Left hindlimb (tissue), 1 donor: ENCODE measurements at regions not wholly inside any gene's neighbourhood (a gene's known extent, or its start where the extent isn't known, plus 50 kb on each side); places are given as distances from the start of the nearest gene placed in this dataset.

Experiments
- DNase-seq: peaks from one replicate; pipeline ENCODE4 v3.0.0-alpha.2; 2018

GRCh38 chr2:12931186-12931844 is 214.6 kb downstream of the TRIB2 start:
- DNase-seq: no peak

- DNase-seq: no peak
Observed at GRCh38 chr2:12932192-12932591, 215.5 kb downstream of the TRIB2 start.

DNA sequence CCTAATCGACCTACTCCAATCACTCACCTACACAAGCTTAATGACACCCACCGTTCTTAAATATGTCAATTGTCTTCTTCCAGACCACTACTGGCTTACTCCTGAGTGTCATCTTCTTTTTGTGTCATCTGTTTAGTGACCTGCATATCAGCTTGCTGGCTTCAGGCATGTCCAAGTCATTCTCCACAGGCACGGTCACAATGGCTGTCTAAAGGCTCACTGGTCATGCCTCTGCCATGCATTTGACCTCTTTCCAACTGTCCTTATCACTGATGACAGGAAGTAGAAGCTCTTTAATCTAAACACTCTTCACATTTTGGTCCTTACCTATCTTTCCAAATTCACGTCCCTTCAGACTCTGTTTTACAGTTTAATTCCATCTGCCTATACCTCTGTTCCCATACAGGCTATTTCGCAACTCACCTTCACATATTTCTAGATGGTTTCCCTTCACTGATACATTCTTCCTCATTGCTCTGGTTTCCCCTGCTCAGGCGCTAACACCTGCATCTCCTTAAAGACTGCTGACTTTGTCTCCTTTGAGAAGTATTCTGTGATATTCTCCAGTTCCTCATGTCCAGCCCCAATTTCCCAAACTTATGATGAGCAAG is 217.5 kb downstream of the TRIB2 start:
- DNase-seq: no peak

- no peak for DNase-seq
Observed at GRCh38 chr2:12935222-12935621, 218.5 kb downstream of the TRIB2 start.

DNA sequence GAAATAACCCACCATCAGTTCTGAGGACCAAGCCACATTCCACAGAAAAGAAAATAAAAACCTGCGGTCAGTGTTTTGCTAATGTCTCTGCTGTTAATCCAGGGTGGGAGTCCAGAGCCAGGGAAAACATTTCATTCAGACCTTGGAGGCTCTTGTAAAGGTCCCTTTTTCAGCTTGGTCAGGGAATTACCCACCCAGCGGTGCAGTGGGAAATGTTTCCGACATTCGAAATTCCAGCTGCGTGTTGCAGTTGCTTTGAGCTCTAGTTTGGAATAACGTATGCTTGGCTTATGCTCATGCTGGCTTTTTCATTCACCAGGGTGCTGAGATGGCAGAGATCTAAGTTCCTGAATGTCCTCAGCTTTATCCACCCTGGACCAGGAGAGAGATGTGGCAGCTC is 219.1 kb downstream of the TRIB2 start:
- peak; percentile 62 for DNase-seq

DNA sequence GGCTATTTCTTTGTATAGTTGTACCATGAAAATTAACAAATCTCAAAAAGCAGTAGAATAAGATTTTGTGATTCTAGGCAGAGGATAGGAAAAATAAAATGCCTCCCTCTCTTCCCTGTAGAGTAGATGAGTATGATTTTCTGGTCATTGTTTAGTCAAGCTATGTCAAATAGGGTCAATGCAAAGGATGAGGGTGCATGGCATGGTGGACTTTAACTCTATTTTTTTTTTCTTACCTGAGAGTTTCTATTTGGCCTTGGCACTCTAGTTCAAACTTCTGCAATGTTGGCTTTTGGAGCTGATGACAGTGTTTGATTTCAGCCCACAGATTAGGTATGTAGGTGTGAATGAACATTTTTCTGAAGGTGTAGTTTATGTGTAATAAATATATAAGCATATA is 224.5 kb downstream of the TRIB2 start:
- no peak for DNase-seq

DNA sequence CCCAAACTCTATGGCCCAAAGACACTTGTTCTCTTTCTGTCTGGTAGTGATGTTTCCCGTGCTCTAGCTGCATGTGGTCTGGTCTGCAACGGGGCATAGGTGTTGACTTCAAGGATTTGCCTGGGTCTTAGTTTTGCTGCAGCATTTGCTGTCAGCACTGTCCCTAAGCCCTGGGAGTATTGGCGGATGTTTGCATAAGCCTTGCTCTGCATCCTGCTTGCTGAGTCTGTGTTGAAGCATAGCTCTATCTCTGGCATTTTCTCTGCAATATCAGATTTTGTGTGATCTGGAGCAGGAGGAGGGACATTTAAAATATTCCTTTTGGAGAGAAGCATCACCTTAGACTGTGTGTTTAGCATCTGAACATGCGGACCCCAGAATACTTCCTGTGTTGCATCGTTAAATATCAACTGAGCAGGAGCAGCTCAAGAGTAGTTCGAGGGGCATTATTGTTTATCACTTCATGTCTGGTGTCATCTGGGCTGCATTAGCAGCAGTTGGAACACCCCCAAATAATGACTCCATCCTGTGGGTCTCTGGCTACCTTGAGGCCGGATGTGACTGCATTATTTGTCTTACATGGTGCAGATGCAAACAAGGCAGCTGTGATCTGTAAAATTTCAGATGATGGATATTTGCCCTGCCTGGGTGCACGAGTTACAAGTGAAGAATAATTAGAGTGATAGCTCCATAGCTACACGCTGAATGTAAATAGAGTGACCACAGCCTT is 231.7 kb downstream of the TRIB2 start:
- DNase-seq: no peak

GRCh38 chr2:12948961-12949353 is 232.2 kb downstream of the TRIB2 start:
- DNase-seq: no peak

- DNase-seq: no peak
Observed at GRCh38 chr2:12949406-12949805, 232.7 kb downstream of the TRIB2 start.

- DNase-seq: no peak
Observed at GRCh38 chr2:12950174-12950573, 233.4 kb downstream of the TRIB2 start.

DNA sequence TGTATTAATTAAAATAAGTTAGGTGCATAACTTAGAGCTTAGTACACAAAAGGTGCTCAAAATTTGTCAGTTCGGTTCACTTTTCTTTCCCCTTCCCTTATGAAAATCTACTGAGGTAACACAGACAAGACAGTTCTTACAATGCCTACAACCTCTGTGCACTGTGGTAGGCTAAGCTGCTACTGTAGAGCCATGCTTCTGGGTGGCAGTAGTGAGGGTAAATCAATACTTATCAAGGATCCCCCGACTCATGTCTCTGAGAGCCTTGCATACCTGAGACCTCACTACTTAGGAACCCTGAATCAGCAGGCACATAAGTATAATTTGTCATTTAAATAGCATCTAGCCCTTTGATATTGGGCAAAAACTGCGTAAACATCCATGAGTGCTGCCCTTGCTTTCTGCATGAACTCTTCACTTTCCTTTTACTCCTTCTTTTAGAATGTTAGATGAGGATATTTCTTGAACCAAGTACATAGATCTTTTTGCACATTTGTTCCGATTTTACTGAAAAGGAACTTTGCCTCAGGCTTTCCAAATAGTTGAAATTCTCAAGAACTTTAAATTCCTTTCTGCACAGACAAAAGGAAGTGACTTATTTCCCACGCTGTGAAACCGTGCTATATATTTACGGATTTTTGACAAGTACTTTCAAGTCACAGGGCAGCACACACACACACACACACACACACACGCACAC is 234.4 kb downstream of the TRIB2 start:
- DNase-seq: no peak

DNA sequence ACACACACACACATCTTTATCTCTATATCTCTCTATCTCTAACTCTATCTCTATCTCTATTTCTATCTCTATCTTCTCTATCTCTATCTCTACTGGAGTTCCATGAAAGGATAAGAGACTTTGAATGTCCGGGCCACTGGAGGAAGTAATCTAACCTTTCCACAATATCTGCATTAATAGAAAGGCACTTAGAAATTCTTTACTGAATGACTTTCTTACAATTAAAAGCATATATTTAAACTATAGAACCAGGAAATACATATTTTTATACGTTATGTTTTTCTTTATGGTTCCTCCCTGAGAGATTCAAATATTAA is 234.9 kb downstream of the TRIB2 start:
- no peak for DNase-seq

- DNase-seq: no peak
Observed at GRCh38 chr2:12953596-12953995, 236.9 kb downstream of the TRIB2 start.

DNA sequence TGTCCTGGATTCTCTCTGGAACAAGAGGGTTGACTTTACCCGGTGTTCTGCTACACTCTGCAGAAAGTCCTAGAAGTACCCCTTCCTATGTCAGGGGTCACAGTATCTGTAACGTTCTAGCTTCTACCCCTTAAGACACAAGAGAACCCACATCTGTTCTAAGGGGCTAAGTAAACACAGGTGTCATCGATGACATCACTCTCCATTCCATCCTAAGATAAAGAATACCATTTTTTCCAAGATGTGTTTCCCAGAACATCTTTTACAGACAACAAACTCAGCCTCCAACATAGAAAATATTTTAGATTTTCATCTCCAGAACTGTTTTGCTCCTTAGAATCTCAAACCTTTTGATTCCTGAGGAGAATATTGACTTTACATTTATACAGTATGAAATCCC is 239.1 kb downstream of the TRIB2 start:
- no peak for DNase-seq

GRCh38 chr2:12957251-12957650 is 240.5 kb downstream of the TRIB2 start:
- DNase-seq: no peak

- DNase-seq: no peak
Observed at GRCh38 chr2:12959935-12960334, 243.2 kb downstream of the TRIB2 start.

GRCh38 chr2:12960671-12961070 is 243.9 kb downstream of the TRIB2 start:
- no peak for DNase-seq

DNA sequence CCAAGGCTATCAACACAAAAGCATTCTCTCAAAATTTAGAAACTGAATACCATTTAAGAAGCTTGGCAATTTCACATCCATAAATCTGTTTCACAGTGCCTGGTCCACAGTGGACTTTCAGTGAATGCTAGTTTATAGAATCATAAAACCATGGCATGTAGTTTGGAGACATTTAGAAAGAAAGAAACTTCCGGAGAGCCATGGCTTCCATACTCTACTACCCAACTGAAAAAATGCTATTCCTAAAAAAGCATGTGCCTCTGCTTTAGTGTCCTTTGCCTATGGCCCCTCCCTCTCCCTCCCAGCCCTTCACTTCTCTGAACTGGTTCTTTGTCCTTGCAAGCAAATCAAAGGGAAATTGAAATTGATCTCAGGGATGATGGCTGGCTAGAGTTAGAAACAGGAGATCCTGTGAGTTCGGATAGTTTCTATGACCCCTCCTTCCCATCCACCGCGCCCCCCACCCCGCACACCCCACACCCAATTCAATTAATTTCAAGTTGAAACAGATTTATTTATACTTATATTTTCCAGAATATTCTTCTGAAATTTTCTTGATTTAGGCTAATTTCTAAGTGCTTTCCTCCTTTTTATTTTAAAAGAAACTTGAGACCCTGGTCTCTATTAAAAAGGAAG is 248.3 kb downstream of the TRIB2 start:
- no peak for DNase-seq

DNA sequence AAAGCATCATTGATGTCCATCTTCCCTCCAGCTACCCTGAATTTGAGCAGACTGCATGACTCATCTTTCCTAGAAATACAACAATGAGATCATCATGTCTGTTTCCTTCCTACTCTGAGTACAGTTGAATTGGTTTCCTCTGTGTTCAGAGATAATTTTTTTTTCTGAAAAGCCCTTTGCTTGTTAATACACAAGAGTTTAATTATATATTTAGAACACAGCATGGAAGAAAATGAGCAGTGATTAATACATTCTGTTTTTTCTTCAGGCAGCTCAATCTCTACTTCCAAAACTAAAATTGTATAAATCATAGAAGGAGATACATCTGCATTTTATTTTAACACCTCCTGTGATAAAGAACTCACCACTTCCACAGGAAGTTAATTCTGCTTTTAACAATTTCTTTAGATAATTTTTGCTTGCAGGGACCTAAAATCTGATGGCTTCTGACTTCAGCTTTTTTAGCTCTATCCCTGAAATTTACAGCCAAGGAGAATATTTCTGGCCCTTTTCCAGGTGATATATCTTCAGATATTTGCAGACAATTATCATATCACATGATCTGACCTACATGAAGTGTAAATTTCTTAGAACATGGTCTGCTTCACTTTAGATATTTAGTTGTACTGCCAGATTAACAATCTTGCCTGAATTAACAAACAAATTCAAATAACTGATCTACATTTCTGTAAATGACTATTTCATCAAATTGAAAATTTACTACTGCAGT is 249.0 kb downstream of the TRIB2 start:
- DNase-seq: no peak

DNA sequence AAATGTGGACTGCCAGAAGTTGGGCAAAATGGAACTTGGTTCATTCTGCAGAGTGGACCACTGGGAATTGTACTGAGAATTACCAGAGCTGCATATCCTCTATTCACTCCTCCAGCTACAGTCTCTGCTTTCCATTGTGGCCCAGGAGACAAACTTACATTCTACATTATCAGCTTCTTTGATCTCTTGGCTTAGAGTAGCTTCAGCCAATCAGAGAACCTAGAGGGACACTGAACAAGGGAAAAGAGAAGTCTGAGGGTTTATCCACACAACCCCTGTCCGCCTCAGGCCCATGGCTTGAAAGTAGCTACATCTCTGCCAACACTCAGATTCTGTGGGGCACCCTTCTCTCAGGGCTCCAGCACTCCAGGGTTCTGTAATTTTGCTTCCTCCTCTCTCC is 251.1 kb downstream of the TRIB2 start:
- DNase-seq: no peak

- DNase-seq: no peak
Observed at GRCh38 chr2:12968399-12968798, 251.7 kb downstream of the TRIB2 start.

- DNase-seq: no peak
Observed at GRCh38 chr2:12970861-12971260, 254.1 kb downstream of the TRIB2 start.
